ENCODE measurements at regions not wholly inside any gene's neighbourhood (a gene's known extent, or its start where the extent isn't known, plus 50 kb on each side); places are given as distances from the start of the nearest gene placed in this dataset.

DNA sequence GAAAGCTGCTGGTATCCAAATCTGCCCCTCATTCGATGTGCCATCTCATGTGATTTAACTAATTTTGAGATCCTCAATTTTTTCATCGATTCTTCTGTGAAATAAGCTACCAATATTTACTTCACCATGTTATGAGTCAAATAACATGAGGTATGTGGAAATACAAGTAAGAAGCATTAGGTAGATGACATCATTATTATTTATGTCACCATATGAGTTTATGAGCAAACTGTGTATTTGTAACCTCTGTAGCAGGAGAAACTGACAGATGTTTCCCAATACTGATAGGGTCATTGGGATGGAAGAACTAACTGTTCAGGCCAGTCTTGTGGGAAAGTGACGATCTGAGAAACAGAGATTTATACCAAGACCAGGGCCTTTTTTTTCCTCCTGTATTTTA lies 229.4 kb upstream of the GOT2 start:
- TF ChIP-seq, protein P1, sequence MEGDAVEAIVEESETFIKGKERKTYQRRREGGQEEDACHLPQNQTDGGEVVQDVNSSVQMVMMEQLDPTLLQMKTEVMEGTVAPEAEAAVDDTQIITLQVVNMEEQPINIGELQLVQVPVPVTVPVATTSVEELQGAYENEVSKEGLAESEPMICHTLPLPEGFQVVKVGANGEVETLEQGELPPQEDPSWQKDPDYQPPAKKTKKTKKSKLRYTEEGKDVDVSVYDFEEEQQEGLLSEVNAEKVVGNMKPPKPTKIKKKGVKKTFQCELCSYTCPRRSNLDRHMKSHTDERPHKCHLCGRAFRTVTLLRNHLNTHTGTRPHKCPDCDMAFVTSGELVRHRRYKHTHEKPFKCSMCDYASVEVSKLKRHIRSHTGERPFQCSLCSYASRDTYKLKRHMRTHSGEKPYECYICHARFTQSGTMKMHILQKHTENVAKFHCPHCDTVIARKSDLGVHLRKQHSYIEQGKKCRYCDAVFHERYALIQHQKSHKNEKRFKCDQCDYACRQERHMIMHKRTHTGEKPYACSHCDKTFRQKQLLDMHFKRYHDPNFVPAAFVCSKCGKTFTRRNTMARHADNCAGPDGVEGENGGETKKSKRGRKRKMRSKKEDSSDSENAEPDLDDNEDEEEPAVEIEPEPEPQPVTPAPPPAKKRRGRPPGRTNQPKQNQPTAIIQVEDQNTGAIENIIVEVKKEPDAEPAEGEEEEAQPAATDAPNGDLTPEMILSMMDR (IDR thresholded peaks at IDR 0.05; ENCODE audit: low read depth, low read length, missing control alignments), result no peak
- in situ Hi-C loops (cut with HindIII; ENCODE audit: low sequenced_read_pairs), result no loop called here
- H3K4me3 ChIP-seq (ENCODE audit: low read depth, low read length), result no peak overlapping the region
- DNase-seq (ENCODE audit: low read depth), result no peak

DNA sequence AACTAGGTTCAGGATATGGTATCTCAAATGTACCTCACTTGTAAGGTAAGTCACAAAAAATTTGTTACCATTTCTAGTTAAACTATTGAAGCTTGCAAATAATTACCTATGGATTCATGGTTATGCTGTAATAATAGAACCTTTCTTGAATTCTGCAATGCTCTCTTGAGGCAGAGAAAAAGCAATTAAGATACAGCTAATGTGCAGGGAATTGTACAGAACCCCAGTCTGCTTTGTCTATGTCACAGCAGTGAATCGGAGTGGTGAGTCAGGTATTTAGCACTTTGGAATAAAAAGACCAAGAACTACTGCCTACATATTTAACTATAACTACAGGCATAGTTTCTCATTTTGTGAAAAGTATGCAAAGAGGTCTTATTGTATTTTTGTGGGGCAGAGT lies 228.7 kb upstream of the GOT2 start:
- in situ Hi-C loops (cut with HindIII; ENCODE audit: low sequenced_read_pairs), result no loop called here
- DNase-seq (ENCODE audit: low read depth), result no peak
- no peak overlapping the region for H3K4me3 ChIP-seq (ENCODE audit: low read depth, low read length)
- TF ChIP-seq, protein P1 (IDR thresholded peaks at IDR 0.05; ENCODE audit: low read depth, low read length, missing control alignments), result no peak

DNA sequence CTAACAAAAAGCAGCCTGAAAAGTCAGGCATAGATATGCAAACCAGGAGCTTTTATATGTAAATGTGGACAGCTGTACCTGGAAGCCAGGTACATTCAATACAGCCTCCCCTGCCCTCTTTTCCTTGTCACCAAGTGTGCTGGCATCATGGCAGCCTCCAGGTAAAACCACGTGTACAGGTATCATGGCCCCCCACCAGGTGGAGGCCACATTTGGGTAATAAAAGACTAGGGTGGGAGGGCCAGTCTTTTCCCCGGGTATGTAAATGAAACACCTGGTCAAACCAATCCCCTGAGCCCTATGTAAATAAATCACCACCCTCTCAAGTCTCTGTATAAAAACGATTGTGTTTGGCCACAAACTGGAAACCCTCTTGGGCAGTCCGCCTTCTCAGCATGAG lies 226.4 kb upstream of the GOT2 start:
- in situ Hi-C loops (cut with HindIII; ENCODE audit: low sequenced_read_pairs), result no loop called here
- H3K4me3 ChIP-seq (ENCODE audit: low read depth, low read length), result no peak overlapping the region
- TF ChIP-seq, protein P1 (IDR thresholded peaks at IDR 0.05; ENCODE audit: low read depth, low read length, missing control alignments), result no peak
- no peak for DNase-seq (ENCODE audit: low read depth)

DNA sequence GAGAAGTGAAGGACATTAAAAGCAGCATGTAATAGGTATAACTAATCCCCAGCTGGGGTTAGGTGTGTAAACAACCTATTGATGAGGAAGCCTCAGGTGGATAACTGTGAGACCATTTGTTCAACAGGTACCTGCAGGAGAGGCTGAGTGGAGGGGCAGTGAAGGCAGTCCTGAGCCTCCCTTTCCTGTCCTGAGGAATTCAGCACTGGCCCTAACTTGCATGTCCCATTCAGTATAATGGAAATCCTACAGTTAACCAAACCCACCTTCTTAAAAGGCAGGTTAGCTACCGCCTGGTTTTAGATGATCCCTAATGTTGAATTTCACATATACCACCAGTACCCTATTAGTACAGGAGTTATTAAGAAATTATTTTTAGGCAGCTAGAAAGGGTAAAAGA lies 225.9 kb upstream of the GOT2 start:
- no peak overlapping the region for H3K4me3 ChIP-seq (ENCODE audit: low read depth, low read length)
- in situ Hi-C loops (cut with HindIII; ENCODE audit: low sequenced_read_pairs), result no loop called here
- TF ChIP-seq, protein P1 (IDR thresholded peaks at IDR 0.05; ENCODE audit: low read depth, low read length, missing control alignments), result no peak
- no peak for DNase-seq (ENCODE audit: low read depth)

DNA sequence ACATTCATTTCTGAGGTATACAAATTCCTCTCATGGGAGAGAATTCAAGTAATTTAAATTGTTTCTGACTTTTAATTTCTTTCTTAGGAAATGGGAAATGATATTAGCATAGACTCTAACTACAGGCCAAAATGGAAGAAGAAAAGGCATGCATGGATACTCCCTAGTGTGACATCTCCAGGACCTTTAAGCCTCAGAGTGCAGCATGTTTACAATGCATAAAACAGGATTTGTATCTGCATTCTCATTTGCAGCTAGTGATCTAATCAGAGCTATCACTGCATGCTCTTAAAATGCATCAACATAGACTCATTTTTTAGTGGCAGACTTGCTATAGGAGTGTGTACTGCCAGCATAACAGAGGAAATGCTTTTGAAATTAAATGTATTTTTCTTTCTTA lies 224.6 kb upstream of the GOT2 start:
- no peak overlapping the region for H3K4me3 ChIP-seq (ENCODE audit: low read depth, low read length)
- in situ Hi-C loops (cut with HindIII; ENCODE audit: low sequenced_read_pairs), result no loop called here
- TF ChIP-seq, protein P1 (IDR thresholded peaks at IDR 0.05; ENCODE audit: low read depth, low read length, missing control alignments), result no peak
- DNase-seq (ENCODE audit: low read depth), result no peak

DNA sequence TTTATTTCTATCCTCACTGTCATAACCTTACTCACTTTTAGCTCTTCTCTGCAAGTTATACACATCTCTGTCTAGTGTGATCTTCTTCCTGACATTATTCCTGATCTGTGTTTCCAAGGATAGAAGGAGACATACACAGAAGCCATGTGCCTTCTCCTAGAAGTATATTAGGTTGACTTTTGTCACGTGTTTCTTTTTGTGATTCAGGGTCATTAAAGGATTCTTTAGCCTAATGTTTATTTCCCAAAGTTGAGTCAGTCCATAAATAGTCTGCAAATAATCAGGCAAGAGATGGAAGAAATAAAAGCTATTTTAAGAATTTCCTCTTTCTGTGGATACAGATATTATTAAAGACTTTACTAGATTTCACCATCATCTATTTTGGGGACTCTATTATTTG lies 214.1 kb upstream of the GOT2 start:
- TF ChIP-seq, protein P1 (IDR thresholded peaks at IDR 0.05; ENCODE audit: low read depth, low read length, missing control alignments), result no peak
- no peak overlapping the region for H3K4me3 ChIP-seq (ENCODE audit: low read depth, low read length)
- in situ Hi-C loops (cut with HindIII; ENCODE audit: low sequenced_read_pairs), result no loop called here
- no peak for DNase-seq (ENCODE audit: low read depth)

DNA sequence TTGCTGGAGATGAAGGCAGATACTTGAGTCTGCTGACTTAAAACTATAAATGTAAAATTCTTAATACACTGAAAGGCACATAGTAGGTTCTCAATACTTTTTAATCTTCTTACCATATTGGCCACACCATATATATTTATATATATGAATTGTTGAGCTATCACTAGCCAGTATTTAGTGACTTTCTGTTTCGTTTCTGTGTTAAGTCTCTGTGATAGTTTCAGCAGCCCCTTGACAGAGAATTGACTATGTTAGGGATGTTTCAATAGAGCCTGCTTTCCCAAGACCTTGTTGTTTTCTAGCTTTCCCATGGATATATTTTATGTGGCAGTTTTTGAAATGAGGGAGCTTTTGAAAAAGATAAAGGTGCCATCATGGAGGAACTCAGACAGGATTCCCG lies 206.5 kb upstream of the GOT2 start:
- no peak for DNase-seq (ENCODE audit: low read depth)
- in situ Hi-C loops (cut with HindIII; ENCODE audit: low sequenced_read_pairs), result no loop called here
- TF ChIP-seq, protein P1 (IDR thresholded peaks at IDR 0.05; ENCODE audit: low read depth, low read length, missing control alignments), result no peak
- no peak overlapping the region for H3K4me3 ChIP-seq (ENCODE audit: low read depth, low read length)
